ENCODE measurements at regions not wholly inside any gene's neighbourhood (a gene's known extent, or its start where the extent isn't known, plus 50 kb on each side); places are given as distances from the start of the nearest gene placed in this dataset.

GRCh38 chr11:104791896-104792295 is 106.4 kb downstream of the CASP12 start:
- TF ChIP-seq, protein P1, sequence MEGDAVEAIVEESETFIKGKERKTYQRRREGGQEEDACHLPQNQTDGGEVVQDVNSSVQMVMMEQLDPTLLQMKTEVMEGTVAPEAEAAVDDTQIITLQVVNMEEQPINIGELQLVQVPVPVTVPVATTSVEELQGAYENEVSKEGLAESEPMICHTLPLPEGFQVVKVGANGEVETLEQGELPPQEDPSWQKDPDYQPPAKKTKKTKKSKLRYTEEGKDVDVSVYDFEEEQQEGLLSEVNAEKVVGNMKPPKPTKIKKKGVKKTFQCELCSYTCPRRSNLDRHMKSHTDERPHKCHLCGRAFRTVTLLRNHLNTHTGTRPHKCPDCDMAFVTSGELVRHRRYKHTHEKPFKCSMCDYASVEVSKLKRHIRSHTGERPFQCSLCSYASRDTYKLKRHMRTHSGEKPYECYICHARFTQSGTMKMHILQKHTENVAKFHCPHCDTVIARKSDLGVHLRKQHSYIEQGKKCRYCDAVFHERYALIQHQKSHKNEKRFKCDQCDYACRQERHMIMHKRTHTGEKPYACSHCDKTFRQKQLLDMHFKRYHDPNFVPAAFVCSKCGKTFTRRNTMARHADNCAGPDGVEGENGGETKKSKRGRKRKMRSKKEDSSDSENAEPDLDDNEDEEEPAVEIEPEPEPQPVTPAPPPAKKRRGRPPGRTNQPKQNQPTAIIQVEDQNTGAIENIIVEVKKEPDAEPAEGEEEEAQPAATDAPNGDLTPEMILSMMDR (IDR thresholded peaks at IDR 0.05; ENCODE audit: insufficient read depth, low read depth, low read length) = no peak
- no peak for TF ChIP-seq EZH2 (IDR thresholded peaks at IDR 0.05; ENCODE audit: insufficient read depth, low read length)
